Heart left ventricle (tissue), 16 donors: ENCODE measurements at regions not wholly inside any gene's neighbourhood (a gene's known extent, or its start where the extent isn't known, plus 50 kb on each side); places are given as distances from the start of the nearest gene placed in this dataset.

Source experiments
- ATAC-seq, 4 donors: fragments of 200-7000 bp; cut with Tn5 transposase; one replicate each; pipeline ENCODE4 v1.9.1; 2020 to 2022; ENCODE audit warnings: moderate library complexity in 4 of 4, mild to moderate bottlenecking in 3 of 4, moderate number of reproducible peaks in 1 of 4
- DNase-seq, 5 donors: peaks; one replicate each; pipeline ENCODE4 v3.0.0-alpha.2; 2020
- H3K27ac ChIP-seq, 12 donors: fragments of 200-600 bp; sonication (generic) in 4 of 12; one replicate each; pipeline versions ENCODE4 v1.5.0 to v1.8.0; 2016 to 2022; ENCODE audit warnings: mild to moderate bottlenecking in 2 of 12
- H3K27me3 ChIP-seq, 9 donors: fragments of 200-600 bp; sonication (generic) in 2 of 9; one replicate each; pipeline versions ENCODE4 v1.5.1 to v1.8.0; 2016 to 2022; ENCODE audit warnings: mild to moderate bottlenecking in 3 of 9
- H3K36me3 ChIP-seq, 9 donors: fragments of 200-600 bp; sonication (generic) in 2 of 9; one replicate each; pipeline versions ENCODE4 v1.5.0 to v1.8.0; 2018 to 2022; ENCODE audit warnings: mild to moderate bottlenecking in 2 of 9
- H3K4me1 ChIP-seq, 12 donors: fragments of 200-600 bp; sonication (generic) in 4 of 12; one replicate each; pipeline versions ENCODE4 v1.5.0 to v1.8.0; 2016 to 2022; ENCODE audit warnings: mild to moderate bottlenecking in 3 of 12
- H3K4me3 ChIP-seq, 12 donors: fragments of 200-600 bp; sonication (generic) in 4 of 12; one replicate each; pipeline versions ENCODE4 v1.5.0 to v1.8.0; 2017 to 2022; ENCODE audit warnings: mild to moderate bottlenecking in 9 of 12, moderate library complexity in 4 of 12
- H3K9me3 ChIP-seq, 12 donors: fragments of 200-600 bp; sonication (generic) in 4 of 12; one replicate each; pipeline versions ENCODE4 v1.5.0 to v1.8.0; 2016 to 2022; ENCODE audit warnings: mild to moderate bottlenecking in 1 of 12
- POLR2A ChIP-seq, 2 donors: fragments of 450-650 bp; IDR thresholded peaks; one replicate each; pipeline ENCODE4 v1.6.1; 2017; ENCODE audit warnings: antibody characterized with exemption in 2 of 2, mild to moderate bottlenecking in 2 of 2, moderate library complexity in 2 of 2
- WGBS, 4 donors: extraction: QIAGEN DNeasy Blood & Tissue Kit in 2 of 4; methylation state at CpG; one replicate each; pipeline versions ENCODE4 v1.1.5 to v1.1.7; 2013 to 2018; 5-methylcytosine and 5-hydroxymethylcytosine counted together
- intact Hi-C, 10 donors: fragments of 100-400 bp; cut with DNase I; formaldehyde crosslinking; loops; one replicate each; pipeline versions ENCODE4 v1.11.1 to v1.14.2; 2022
- TF ChIP-seq, protein P1 (sequence below), 12 donors: fragments of 200-600 bp; sonication (generic) in 4 of 12; IDR thresholded peaks; one replicate each; pipeline versions ENCODE4 v1.5.0 to v1.8.0; 2018 to 2022; ENCODE audit warnings: antibody characterized with exemption in 12 of 12, mild to moderate bottlenecking in 5 of 12
- donor health status: ischemic (EF 13 %, LVEDD 7.1; RV severe dilation, severe dysfunction).
- donor health status: healthy with polysubstance abuse.
- donor health status: DM: no; HTN: yes; CAD: no.
- donor health status: DM: no; HTN: no; CAD: no.
- donor health status: ischemic (EF 25% LVEDD 6.9; RV normal size, moderate dysfunction).
- donor health status: ischemic (EF 25% LVEDD 5.7; RV mildly dilated, moderate dysfunction).
- donor health status: healthy.
- donor health status: DM: yes; HTN: yes; CAD: no.
- donor health status: ischemic (EF 35%, LVEDD 5.7; RV mildly dilated, moderate dysfunction).
- donor health status: nonischemic (EF 11% LVEDD 7.7; RV severe dilation, severe dysfunction).
- donor health status: DM: yes; HTN: yes; CAD: no.
- donor health status: PGD.
- donor health status: ischemic (EF 29% LVEDD 5.4; RV normal size, mild dysfunction).
- donor health status: nonischemic (EF 23%, LVEDD 6.1; RV moderate dilation, normal function).

DNA sequence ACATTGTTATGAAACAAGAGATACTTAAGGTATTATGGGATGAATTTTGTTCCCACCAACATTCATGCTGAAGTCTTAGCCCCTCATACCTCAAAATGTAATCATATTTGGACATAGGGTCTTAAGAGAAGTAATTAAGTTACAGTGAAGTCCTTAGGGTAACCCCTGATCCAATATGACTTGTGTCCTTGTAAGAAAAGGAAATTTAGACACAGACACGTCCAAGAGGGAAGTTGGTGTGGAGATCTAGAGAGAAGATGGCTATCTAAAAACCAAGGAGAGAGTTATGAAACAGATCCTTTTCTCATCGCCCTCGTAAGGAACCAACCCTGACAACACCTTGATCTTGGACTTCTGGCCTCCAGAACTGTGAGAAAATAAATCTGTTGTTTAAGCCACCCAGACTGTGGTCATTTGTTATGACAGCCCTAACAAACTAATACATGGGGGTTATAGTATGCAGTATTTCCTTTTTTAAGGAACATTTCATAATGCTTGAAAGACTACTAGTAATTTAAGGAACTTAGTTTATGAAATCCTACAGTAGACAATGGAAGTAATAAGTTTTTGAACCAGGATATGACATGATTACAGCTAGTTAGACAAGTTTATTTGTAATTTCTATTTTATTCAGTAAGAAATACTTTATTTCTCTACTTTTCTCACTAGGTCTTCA is 875.5 kb upstream of the ADGRL2 start:
- H3K9me3 ChIP-seq, result peaks cover 0 to 9% (median 3%) of the 10 kb centered on the region in 12 donors

DNA sequence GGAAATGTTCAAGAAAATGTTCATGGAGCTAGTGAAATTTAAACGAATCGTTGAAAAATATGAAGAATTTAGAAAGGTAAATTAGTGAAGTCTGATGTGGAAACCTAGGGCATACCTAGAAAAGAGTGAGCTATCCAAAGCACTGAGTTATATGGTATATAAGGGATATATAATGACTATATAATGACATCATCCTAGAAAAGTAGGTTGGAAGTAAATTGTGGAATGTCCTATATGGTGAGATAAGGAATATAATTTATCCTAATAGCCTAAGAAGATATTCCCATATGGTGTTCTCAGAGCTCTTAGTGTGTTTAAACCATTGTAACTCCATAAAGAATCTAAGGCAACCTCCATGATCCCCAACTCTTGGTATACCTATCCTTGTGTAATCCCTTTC is 876.4 kb upstream of the ADGRL2 start:
- H3K27me3 ChIP-seq, result no peaks in the 10 kb centered on the region
- H3K4me1 ChIP-seq, result no peaks in the 10 kb centered on the region
- intact Hi-C loops, result no loop called here
- H3K4me3 ChIP-seq, result no peak overlapping the region
- 87 to 96% (median 94%) methylated on average over 2 of the region's 2 CpGs for WGBS, 4 donors
- no peaks in the 10 kb centered on the region for H3K36me3 ChIP-seq
- TF ChIP-seq, protein P1, sequence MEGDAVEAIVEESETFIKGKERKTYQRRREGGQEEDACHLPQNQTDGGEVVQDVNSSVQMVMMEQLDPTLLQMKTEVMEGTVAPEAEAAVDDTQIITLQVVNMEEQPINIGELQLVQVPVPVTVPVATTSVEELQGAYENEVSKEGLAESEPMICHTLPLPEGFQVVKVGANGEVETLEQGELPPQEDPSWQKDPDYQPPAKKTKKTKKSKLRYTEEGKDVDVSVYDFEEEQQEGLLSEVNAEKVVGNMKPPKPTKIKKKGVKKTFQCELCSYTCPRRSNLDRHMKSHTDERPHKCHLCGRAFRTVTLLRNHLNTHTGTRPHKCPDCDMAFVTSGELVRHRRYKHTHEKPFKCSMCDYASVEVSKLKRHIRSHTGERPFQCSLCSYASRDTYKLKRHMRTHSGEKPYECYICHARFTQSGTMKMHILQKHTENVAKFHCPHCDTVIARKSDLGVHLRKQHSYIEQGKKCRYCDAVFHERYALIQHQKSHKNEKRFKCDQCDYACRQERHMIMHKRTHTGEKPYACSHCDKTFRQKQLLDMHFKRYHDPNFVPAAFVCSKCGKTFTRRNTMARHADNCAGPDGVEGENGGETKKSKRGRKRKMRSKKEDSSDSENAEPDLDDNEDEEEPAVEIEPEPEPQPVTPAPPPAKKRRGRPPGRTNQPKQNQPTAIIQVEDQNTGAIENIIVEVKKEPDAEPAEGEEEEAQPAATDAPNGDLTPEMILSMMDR (IDR thresholded peaks at IDR 0.05), result no peak
- no peak for TF ChIP-seq POLR2A (IDR thresholded peaks at IDR 0.05)
- no peaks in the 10 kb centered on the region for H3K9me3 ChIP-seq
- ATAC-seq (no peak), DNase-seq (no peak)
- H3K27ac ChIP-seq, result no peak overlapping the region

More for the DNA sequence above, 875.5 kb upstream of the ADGRL2 start:
- no peak for ATAC-seq
- no peak overlapping the region for H3K4me3 ChIP-seq
- H3K27ac ChIP-seq, result no peak overlapping the region
- no peak for DNase-seq
- TF ChIP-seq, protein P1 (IDR thresholded peaks at IDR 0.05), result no peak
- no peak for TF ChIP-seq POLR2A (IDR thresholded peaks at IDR 0.05)
- WGBS, 4 donors, result 67 to 84% (median 80%) methylated on average over 3 of the region's 3 CpGs
- H3K36me3 ChIP-seq, result no peaks in the 10 kb centered on the region
- H3K4me1 ChIP-seq, result no peaks in the 10 kb centered on the region
- no peaks in the 10 kb centered on the region for H3K27me3 ChIP-seq
- intact Hi-C loops, result no loop called here

DNA sequence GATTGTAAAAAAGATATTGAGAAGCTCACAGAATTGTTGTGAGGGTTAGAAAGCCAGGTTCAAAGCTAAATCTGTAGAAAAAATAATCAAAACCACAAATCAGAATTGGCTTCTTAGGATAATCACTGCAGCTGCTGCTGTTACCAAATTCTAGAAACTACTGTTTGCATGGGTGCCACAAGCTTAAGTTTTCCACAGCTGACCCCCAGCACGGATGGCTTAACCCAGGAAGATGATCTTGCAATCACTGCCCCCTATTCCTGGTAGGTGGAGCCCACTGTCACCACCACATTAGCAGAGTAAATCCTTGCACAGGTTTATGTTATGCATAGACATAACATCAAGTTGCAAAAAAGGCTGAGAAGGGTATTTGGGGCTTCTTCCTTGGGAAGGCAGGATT is 877.8 kb upstream of the ADGRL2 start:
- no peak overlapping the region for H3K27ac ChIP-seq
- TF ChIP-seq POLR2A (IDR thresholded peaks at IDR 0.05), result no peak
- TF ChIP-seq, protein P1 (IDR thresholded peaks at IDR 0.05), result no peak
- no peaks in the 10 kb centered on the region for H3K4me1 ChIP-seq
- H3K4me3 ChIP-seq, result no peak overlapping the region
- 53 to 88% (median 66%) methylated on average over 1 of the region's 1 CpG for WGBS, 4 donors
- no peak for ATAC-seq
- no peaks in the 10 kb centered on the region for H3K27me3 ChIP-seq
- no peaks in the 10 kb centered on the region for H3K9me3 ChIP-seq
- no peak for DNase-seq
- intact Hi-C loops, result no loop called here
- no peaks in the 10 kb centered on the region for H3K36me3 ChIP-seq

DNA sequence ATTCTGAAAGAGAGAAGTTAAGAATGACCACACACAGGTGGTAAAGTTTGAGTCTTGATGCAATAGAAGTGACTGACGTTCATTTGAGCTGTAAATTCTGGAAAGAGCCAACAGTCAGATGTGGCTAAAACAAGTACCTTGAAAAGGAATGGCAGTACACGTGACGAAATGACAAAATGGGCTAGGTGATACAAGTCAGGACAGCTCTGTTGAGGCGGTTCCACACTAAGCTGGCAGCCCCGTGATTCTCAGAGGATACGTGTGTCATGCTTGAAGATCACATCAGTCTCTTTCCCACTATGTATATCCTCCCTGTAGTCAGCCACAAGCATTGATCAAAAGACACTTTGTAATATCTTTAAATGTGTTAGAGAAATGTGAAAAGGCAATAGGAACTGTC is 881.3 kb upstream of the ADGRL2 start:
- Histone ChIP-seq H3K36me3 (no peaks in the 10 kb centered on the region), H3K9me3 (no peaks in the 10 kb centered on the region), H3K27me3 (no peaks in the 10 kb centered on the region), H3K4me3 (no peak overlapping the region), H3K4me1 (no peaks in the 10 kb centered on the region), H3K27ac (no peak overlapping the region)
- DNase-seq, result no peak
- TF ChIP-seq POLR2A (IDR thresholded peaks at IDR 0.05), result no peak
- TF ChIP-seq, protein P1 (IDR thresholded peaks at IDR 0.05), result no peak
- intact Hi-C loops, result no loop called here
- ATAC-seq, result no peak
- WGBS, 4 donors, result 80 to 84% (median 82%) methylated on average over 6 of the region's 6 CpGs
